GM12891 (cell line): ENCODE measurements at regions not wholly inside any gene's neighbourhood (a gene's known extent, or its start where the extent isn't known, plus 50 kb on each side); places are given as distances from the start of the nearest gene placed in this dataset.

Experiments used
- DNase-seq: peaks from one replicate; pipeline ENCODE4 v3.0.0; 2011; ENCODE audit warnings: low spot score; ENCODE audit not compliant: insufficient read length
- FAIRE-seq: peaks from 2 replicates; lab custom pipeline; 2011; peaks lifted over from hg19 to GRCh38; lab: Jason Lieb, UNC
- PAX5 ChIP-seq: IDR thresholded peaks from 2 replicates; pipeline ENCODE4 v1.6.1; 2011; ENCODE audit warnings: low read length, moderate library complexity, mild to moderate bottlenecking; ENCODE audit not compliant: insufficient read depth, severe bottlenecking
- POLR2A ChIP-seq: IDR thresholded peaks from 2 replicates; pipeline ENCODE4 v1.6.1; 2011; ENCODE audit warnings: low read depth, low read length, control low read depth
- POLR2AphosphoS5 ChIP-seq: IDR thresholded peaks from 2 replicates; pipeline ENCODE4 v1.6.1; 2011; ENCODE audit warnings: low read depth, low read length, control low read depth
- POU2F2 ChIP-seq: IDR thresholded peaks from 2 replicates; pipeline ENCODE4 v1.6.1; 2011; ENCODE audit warnings: low read depth, mild to moderate bottlenecking, control low read depth, low read length, moderate library complexity
- SPI1 ChIP-seq: IDR thresholded peaks from 2 replicates; pipeline ENCODE4 v1.6.1; 2011; ENCODE audit warnings: low read depth, low read length, control low read depth
- TAF1 ChIP-seq: IDR thresholded peaks from 2 replicates; pipeline ENCODE4 v1.6.1; 2011; ENCODE audit warnings: low read depth, low read length, control low read depth

DNA sequence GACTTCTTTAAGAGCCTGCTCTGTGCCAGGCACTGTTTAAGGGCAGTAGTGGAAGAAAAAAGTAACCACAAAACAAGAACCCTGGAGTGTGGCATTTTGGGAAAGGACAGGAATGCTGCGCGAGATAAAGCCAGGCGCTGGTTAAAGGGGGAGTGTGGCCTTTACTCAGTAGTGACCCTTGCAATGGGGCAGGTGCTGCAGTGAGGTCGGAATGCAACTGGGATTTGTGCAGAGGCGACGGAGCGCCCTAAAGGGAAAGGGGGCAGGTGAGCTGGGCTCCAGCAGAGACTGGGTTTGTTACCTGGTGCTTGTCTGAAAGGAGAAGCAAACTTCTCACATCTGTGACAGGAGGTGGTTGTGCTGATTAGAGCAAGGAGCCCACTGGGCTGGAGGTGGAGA, 263.6 kb downstream of the ACTR3B start:
- TF ChIP-seq POLR2AphosphoS5 (no peak), POU2F2 (no peak)
- no peak for FAIRE-seq
- no peak for DNase-seq

DNA sequence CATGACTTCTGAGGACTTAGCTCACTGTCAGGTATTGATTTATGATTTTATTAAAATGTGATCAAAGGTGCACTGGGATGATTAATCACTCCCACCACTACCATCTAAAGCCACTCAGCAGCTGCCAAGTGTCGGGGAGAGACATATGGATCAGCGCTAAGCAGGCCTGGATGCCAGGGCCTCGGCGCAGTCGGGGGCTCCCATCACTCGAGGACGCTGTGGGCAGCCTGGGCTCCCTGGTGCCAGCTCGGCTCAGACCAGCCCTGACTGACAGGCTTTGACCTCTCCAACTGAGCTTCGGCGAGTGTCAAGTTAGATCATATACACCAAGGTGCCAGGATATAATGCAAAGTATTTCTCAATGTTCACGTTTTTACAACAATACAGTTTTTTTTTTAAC, 267.7 kb downstream of the ACTR3B start:
- no peak for TF ChIP-seq POU2F2
- TF ChIP-seq POLR2AphosphoS5: no peak
- no peak for TF ChIP-seq POLR2A
- no peak for TF ChIP-seq SPI1
- no peak for TF ChIP-seq TAF1
- no peak for TF ChIP-seq PAX5
- no peak for FAIRE-seq

DNA sequence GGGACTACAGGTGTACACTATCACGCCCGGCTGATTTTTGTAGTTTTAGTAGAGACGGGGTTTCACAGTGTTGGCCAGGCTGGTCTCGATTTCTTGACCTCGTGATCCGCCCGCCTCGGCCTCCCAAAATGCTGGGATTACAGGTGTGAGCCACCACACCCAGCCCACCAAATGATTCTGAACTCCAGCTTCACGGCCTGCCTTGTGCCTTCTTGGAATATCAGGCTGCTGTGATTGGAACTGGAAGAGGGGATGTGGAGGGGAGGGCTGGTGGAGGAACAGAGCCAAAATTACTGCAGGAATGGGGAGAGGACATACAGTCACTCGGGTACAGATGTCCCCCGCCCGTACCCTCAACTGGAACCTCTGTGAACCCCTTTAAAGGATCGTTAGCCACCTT, 268.4 kb downstream of the ACTR3B start:
- DNase-seq: no peak
- FAIRE-seq: no peak
- TF ChIP-seq POU2F2 (no peak), POLR2A (no peak)

More for the DNA sequence above, 267.7 kb downstream of the ACTR3B start:
- no peak for DNase-seq

DNA sequence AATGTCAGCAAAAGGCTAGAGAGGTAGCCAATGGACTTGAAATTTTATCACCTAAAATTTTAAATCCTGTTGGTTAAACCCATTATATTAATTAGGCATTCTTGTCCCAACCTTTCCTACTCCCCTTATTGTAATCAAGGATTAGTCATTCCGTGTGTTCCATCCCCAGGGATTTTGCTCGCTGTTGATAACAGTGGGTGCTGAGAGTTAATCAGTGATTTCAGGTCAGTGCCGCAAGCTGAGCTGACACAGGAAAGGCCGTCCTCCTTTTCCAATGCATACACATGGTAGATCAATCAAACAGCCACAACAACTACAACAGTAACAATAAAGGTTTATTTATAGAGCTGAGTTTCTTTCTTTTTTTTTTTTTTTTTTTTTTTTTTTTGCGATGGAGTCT, 271.4 kb downstream of the ACTR3B start:
- no peak for TF ChIP-seq POLR2AphosphoS5
- no peak for TF ChIP-seq TAF1
- no peak for TF ChIP-seq POU2F2
- TF ChIP-seq PAX5: no peak
- TF ChIP-seq SPI1: no peak
- TF ChIP-seq POLR2A: no peak
- DNase-seq: no peak
- FAIRE-seq: no peak

DNA sequence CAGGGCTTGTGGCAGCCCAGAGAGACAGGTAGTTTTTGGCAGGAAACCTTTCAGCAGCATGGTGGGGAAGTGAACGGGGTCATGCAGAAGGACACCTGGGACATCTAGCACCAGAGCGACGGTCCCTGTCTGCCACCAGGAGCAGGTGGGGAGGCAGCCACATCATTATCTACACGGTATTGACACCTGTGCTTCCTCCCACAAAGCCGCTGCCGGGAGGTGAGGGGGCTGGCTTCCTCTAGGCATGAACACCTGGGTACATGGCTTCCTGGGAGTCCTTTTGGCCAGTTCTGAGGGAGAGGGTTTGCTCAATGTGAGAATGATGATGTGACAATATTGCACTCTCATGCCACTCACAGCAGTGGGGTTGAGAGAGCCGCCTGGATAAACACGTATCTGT, 275.2 kb downstream of the ACTR3B start:
- no peak for TF ChIP-seq POLR2AphosphoS5
- TF ChIP-seq SPI1: no peak
- TF ChIP-seq PAX5: no peak
- TF ChIP-seq TAF1: no peak
- TF ChIP-seq POLR2A: no peak
- no peak for TF ChIP-seq POU2F2
- DNase-seq (no peak), FAIRE-seq (no peak)

DNA sequence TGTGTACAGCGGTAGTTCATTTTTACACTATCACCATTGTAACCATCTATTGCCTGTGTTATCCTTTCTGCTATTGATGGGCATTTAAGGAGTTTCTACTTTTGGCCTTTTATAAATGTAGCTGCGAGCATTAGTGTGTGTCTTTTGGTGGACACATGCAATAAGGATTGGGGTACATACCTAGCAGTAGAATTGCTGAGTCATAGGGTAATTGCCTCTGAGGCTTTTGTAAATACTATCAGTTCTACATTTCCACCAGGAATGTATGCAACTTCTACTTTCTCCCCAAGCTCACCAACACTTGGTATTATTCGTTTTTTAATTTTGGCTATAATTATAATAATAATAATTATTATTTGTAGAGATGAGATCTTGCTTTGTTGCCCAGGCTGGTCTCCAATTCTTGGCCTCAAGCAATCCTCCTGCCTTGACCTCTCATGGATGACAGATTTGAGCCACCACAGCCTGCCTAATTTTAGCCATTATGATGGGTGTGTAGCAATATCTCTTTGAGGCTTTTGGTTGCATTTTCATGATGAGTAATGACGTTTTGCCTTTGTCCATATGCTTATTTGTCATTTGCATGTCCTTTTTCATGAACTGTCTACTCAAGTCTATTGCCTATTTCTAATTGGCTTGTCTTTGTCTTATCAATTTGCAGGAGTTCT, 277.0 kb downstream of the ACTR3B start:
- TF ChIP-seq POLR2A (no peak), POLR2AphosphoS5 (no peak), SPI1 (no peak), PAX5 (no peak), POU2F2 (no peak), TAF1 (no peak)
- no peak for FAIRE-seq
- DNase-seq: no peak

DNA sequence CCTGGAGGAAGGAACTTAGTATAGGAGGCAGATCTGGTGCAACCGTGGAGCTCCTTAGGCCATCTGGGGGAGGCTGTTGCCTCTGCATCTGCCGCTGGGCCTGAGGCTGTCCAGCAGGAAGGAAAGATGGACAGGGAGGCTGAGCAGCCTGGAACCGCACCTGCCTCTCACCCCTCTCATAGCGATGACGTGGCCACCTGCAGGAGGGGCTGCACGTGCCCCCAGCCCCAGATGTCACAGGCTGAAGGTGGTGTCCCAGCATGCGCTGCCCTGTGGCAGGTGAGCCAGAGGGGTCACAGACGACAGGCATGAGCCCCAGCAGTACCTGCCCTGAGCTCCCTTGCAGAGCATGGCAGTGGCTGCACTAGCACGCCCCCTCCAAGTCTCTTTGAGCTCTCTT, 283.9 kb downstream of the ACTR3B start:
- TF ChIP-seq SPI1 (no peak), PAX5 (no peak), POLR2AphosphoS5 (no peak), POU2F2 (no peak), POLR2A (no peak), TAF1 (no peak)
- no peak for FAIRE-seq
- DNase-seq: no peak

DNA sequence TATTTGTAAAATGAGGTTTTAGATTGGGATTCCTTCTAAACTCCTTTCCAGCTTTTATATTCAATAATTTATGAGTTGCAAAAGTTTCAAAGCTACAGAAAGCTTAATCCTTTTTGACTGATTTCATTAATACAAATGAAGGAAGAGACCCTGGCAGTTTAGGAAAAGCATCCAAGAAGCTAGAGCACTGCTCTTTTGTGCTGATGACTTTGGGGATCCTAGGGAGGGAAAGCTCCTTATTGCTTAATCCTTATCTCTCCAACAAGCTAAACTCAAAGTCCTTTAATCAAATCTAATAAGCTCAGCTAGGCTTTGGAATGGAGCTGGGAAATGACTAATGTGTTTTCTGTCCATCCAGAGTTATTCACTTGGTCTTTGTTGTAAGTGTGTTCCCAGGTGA, 285.4 kb downstream of the ACTR3B start:
- DNase-seq: no peak
- FAIRE-seq: no peak
- no peak for TF ChIP-seq POLR2AphosphoS5
- TF ChIP-seq POU2F2: no peak
- TF ChIP-seq SPI1: no peak
- no peak for TF ChIP-seq TAF1
- TF ChIP-seq PAX5: no peak
- no peak for TF ChIP-seq POLR2A

DNA sequence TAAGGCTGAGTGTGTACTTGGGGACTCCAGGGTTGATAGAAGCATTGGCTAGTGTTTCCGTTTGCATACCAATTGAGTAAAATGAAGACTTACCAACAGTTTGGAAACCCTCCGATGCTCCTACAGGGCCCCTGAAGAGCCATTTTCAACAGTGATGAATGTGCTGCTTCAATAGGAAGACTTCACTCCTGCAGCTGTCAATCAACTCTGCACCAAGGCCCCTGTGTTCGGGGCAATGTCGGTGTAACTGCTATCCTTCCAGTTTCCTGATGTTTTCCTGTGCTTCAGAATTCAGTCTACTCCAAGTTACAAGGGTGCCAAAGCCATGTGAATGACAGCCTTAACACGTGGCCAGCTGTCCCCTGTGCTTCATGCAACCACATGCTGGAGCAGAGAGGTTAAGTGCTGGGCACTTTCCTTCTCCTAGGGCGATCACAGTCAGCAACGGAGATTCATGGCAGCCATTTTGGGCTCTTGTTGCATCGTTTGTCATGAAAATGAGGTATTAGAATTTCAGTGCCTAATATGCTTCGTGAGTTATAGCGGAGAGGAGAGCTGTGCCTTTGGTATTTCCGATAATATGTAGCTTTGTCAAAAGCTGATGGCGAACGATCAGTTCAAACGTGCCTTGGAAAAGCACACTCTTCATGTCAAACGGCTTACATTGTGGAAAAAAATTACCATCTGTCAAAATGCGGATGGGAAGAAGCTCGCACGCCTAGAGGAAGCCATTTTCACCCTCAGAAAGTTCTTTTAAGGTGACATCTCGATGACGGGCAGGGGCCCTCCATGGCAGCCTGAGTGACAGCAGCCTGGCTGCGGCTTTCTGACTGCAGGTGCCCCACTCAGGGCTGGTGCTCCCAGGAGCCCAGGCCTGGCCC, 287.8 kb downstream of the ACTR3B start:
- TF ChIP-seq POU2F2: no peak
- no peak for TF ChIP-seq SPI1
- TF ChIP-seq PAX5: no peak
- TF ChIP-seq POLR2A: no peak
- TF ChIP-seq TAF1: no peak
- DNase-seq (no peak), FAIRE-seq (no peak)

DNA sequence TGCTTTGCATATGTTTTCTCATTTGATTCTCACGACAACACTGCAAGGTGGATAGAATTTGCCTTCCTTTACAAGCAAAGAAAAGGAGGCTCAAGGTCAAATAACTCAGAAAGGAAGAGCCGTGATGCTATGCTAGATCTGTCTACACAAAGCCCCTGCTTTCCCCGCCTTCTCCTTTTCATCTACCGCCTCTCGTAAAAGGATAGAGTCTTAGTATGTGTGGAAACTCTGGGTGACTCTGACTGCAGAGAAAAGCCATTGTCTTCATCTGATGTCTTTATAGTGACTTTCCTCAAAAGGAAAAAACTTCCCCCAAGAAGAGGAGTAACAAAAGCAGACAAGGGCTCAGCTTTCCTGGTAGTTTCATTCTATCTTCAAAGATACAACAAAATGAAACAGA, 292.7 kb downstream of the ACTR3B start:
- TF ChIP-seq PAX5 (no peak), SPI1 (no peak), TAF1 (no peak), POLR2A (no peak)
- FAIRE-seq: no peak

More for the DNA sequence above, 292.7 kb downstream of the ACTR3B start:
- no peak for DNase-seq
